Left ventricle myocardium inferior (tissue), 1 donor: ENCODE measurements at regions not wholly inside any gene's neighbourhood (a gene's known extent, or its start where the extent isn't known, plus 50 kb on each side); places are given as distances from the start of the nearest gene placed in this dataset.

Source experiments
- DNase-seq: peaks from one replicate; pipeline ENCODE4 v3.0.0-alpha.2; 2020
- H3K27ac ChIP-seq: fragments of 200-600 bp; replicated peaks from 2 replicates; pipeline ENCODE4 v1.8.0; 2021
- H3K27me3 ChIP-seq: fragments of 200-600 bp; 2 replicates; pipeline ENCODE4 v1.8.0; 2021; ENCODE audit warnings: low read depth
- H3K36me3 ChIP-seq: fragments of 200-600 bp; 2 replicates; pipeline ENCODE4 v1.8.0; 2021
- H3K4me1 ChIP-seq: fragments of 200-600 bp; 2 replicates; pipeline ENCODE4 v1.8.0; 2021
- H3K4me3 ChIP-seq: fragments of 200-600 bp; 2 replicates; pipeline ENCODE4 v1.8.0; 2021; ENCODE audit warnings: mild to moderate bottlenecking, moderate library complexity
- H3K9me3 ChIP-seq: fragments of 200-600 bp; replicated peaks from 2 replicates; pipeline ENCODE4 v1.8.0; 2021
- intact Hi-C: fragments of 100-400 bp; cut with micrococcal nuclease; formaldehyde crosslinking; loops from one replicate; pipeline ENCODE4 v1.11.0; 2022
- TF ChIP-seq, protein P1 (sequence below): fragments of 200-600 bp; IDR thresholded peaks from 2 replicates; pipeline ENCODE4 v1.8.0; 2021; ENCODE audit warnings: antibody characterized with exemption, mild to moderate bottlenecking, borderline replicate concordance
- donor health status: DM: no; HTN: yes; CAD: no; lungs with severe emphysema.

GRCh38 chr4:20326977-20327376, 75.3 kb downstream of the SLIT2 start:
- Histone ChIP-seq H3K9me3 (no peaks in the 10 kb centered on the region), H3K27ac (no peak overlapping the region), H3K4me3 (no peak overlapping the region), H3K4me1 (no peaks in the 10 kb centered on the region), H3K36me3 (no peaks in the 10 kb centered on the region), H3K27me3 (no peaks in the 10 kb centered on the region)
- no peak for DNase-seq
- TF ChIP-seq, protein P1, sequence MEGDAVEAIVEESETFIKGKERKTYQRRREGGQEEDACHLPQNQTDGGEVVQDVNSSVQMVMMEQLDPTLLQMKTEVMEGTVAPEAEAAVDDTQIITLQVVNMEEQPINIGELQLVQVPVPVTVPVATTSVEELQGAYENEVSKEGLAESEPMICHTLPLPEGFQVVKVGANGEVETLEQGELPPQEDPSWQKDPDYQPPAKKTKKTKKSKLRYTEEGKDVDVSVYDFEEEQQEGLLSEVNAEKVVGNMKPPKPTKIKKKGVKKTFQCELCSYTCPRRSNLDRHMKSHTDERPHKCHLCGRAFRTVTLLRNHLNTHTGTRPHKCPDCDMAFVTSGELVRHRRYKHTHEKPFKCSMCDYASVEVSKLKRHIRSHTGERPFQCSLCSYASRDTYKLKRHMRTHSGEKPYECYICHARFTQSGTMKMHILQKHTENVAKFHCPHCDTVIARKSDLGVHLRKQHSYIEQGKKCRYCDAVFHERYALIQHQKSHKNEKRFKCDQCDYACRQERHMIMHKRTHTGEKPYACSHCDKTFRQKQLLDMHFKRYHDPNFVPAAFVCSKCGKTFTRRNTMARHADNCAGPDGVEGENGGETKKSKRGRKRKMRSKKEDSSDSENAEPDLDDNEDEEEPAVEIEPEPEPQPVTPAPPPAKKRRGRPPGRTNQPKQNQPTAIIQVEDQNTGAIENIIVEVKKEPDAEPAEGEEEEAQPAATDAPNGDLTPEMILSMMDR, result no peak
- intact Hi-C loops, result no loop called here

DNA sequence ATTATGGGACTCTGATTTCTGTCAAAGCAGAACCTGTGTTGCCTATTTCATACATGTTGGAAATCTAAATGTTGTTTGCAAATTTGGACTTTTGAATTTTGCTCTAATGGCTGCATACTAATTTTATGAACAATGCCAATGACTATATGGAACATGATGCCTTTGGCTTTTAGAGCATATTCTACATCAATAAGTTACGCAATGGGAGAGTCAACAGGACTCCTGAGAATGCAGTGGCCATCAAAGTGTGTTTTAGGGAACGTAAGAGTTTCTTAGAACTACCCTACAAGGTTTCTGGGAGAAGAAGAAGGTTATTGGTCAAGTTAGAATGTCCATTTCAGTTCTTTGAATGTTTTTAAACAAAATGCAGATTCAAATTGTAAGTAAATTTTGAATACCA, 76.1 kb downstream of the SLIT2 start:
- Histone ChIP-seq H3K4me3 (no peak overlapping the region), H3K27ac (no peak overlapping the region), H3K9me3 (no peaks in the 10 kb centered on the region), H3K36me3 (no peaks in the 10 kb centered on the region), H3K4me1 (no peaks in the 10 kb centered on the region), H3K27me3 (no peaks in the 10 kb centered on the region)
- TF ChIP-seq, protein P1, result no peak
- no peak for DNase-seq
- intact Hi-C loops, result no loop called here

GRCh38 chr4:20331642-20332041, 79.9 kb downstream of the SLIT2 start:
- Histone ChIP-seq H3K4me1 (no peaks in the 10 kb centered on the region), H3K9me3 (no peaks in the 10 kb centered on the region), H3K4me3 (no peak overlapping the region), H3K27ac (no peak overlapping the region), H3K36me3 (no peaks in the 10 kb centered on the region), H3K27me3 (no peaks in the 10 kb centered on the region)
- TF ChIP-seq, protein P1, result no peak
- DNase-seq, result no peak
- intact Hi-C loops, result no loop called here

DNA sequence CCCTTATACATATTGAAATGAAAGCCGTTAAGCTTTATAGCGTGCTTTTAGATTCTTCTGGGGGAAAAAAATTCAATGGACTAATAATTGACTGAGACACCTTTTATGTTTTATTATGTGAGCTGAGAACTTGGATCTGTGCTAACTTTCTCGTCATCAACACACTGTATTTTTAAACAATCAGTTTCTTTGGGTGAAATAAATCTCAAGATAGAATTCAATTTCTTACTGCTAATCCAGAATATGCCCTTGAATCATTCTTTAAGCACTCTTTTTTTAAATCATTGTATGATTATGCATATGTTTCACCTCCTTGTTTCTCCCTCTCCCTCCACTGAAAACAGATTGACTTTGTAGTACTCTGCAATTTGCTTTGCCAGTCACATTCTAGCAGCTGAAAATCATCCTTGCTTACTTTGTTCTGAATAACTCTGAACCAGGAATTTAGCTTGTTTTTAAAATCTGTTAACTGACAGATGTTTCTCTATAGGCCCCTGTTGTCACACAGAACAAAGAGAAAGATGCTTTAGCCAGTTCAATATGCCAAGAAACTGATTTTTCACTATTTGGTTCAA, 81.5 kb downstream of the SLIT2 start:
- H3K4me3 ChIP-seq, result no peak overlapping the region
- no peak for DNase-seq
- H3K27ac ChIP-seq, result no peak overlapping the region
- H3K36me3 ChIP-seq, result no peaks in the 10 kb centered on the region
- TF ChIP-seq, protein P1, result no peak
- no peaks in the 10 kb centered on the region for H3K27me3 ChIP-seq
- no peaks in the 10 kb centered on the region for H3K9me3 ChIP-seq
- intact Hi-C loops, result no loop called here
- H3K4me1 ChIP-seq, result no peaks in the 10 kb centered on the region

GRCh38 chr4:20337261-20337664, 85.6 kb downstream of the SLIT2 start:
- Histone ChIP-seq H3K36me3 (no peaks in the 10 kb centered on the region), H3K27ac (no peak overlapping the region), H3K4me1 (no peaks in the 10 kb centered on the region), H3K4me3 (no peak overlapping the region), H3K27me3 (no peaks in the 10 kb centered on the region), H3K9me3 (no peaks in the 10 kb centered on the region)
- DNase-seq, result no peak
- intact Hi-C loops, result no loop called here
- TF ChIP-seq, protein P1, result no peak

DNA sequence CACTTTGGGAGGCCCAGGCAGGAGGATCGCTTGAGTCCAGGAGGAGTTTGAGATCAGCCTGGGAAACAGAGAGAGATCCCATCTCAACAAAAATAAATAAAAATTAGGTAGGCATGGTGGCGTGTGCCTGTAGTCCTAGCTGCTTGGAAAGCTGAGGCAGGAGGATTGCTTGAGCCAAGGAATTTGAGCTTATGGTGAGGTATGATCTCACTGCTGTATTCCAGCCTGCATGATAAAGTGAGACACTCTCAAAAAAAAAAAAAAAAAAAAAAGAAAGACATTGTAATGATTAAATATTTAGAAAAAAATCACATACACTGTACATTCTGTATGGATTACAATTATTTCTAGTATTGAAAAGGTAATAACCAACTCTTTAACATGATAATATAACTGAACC, 87.1 kb downstream of the SLIT2 start:
- Histone ChIP-seq H3K4me3 (no peak overlapping the region), H3K4me1 (no peaks in the 10 kb centered on the region), H3K27ac (no peak overlapping the region), H3K9me3 (no peaks in the 10 kb centered on the region), H3K36me3 (no peaks in the 10 kb centered on the region), H3K27me3 (no peaks in the 10 kb centered on the region)
- DNase-seq, result no peak
- intact Hi-C loops, result no loop called here
- TF ChIP-seq, protein P1, result no peak
